Lower leg skin (tissue), 3 donors: ENCODE measurements at regions not wholly inside any gene's neighbourhood (a gene's known extent, or its start where the extent isn't known, plus 50 kb on each side); places are given as distances from the start of the nearest gene placed in this dataset.
A peak's percentile ranks its signal among the peaks of the same experiment; 100 is the strongest.

Experiments
- POLR2A ChIP-seq, 2 donors: fragments of 450-650 bp; IDR thresholded peaks; one replicate each; pipeline ENCODE4 v1.6.1; 2016 to 2017; ENCODE audit warnings: antibody characterized with exemption in 2 of 2, mild to moderate bottlenecking in 1 of 2, moderate library complexity in 1 of 2
- TF ChIP-seq, protein P1 (sequence below), 3 donors: fragments of 450-650 bp; IDR thresholded peaks; one replicate each; pipeline ENCODE4 v1.5.1; 2016; ENCODE audit warnings: antibody characterized with exemption in 3 of 3, mild to moderate bottlenecking in 3 of 3, moderate library complexity in 2 of 3

DNA sequence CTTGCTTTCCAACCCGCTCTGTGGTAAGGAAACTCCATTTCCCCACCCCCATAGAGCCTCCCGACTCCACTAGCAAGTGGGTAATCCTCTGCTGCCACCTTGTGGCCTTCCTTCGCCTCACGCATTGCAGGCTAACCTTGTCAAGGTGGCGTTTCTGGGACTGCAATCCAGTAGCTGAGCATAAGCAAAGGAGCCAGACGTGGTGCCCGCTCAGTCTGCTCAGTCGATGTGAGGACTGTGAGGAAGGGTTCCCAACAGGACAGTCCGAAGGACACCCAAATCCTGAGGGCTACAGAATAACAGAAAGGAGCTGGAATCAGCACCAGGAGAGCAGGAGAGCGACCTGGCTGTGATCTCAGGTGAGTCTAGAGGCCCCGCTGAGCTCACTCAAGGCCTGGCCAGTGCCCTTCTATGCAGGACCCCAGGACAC, 144.2 kb downstream of the SUCLG1 start:
- TF ChIP-seq, protein P1, sequence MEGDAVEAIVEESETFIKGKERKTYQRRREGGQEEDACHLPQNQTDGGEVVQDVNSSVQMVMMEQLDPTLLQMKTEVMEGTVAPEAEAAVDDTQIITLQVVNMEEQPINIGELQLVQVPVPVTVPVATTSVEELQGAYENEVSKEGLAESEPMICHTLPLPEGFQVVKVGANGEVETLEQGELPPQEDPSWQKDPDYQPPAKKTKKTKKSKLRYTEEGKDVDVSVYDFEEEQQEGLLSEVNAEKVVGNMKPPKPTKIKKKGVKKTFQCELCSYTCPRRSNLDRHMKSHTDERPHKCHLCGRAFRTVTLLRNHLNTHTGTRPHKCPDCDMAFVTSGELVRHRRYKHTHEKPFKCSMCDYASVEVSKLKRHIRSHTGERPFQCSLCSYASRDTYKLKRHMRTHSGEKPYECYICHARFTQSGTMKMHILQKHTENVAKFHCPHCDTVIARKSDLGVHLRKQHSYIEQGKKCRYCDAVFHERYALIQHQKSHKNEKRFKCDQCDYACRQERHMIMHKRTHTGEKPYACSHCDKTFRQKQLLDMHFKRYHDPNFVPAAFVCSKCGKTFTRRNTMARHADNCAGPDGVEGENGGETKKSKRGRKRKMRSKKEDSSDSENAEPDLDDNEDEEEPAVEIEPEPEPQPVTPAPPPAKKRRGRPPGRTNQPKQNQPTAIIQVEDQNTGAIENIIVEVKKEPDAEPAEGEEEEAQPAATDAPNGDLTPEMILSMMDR (IDR thresholded peaks at IDR 0.05), result peak in 1 of 3 donors; percentile 47
- no peak for TF ChIP-seq POLR2A (IDR thresholded peaks at IDR 0.05)
